C1 segment of cervical spinal cord (tissue), 14 donors: ENCODE measurements at regions not wholly inside any gene's neighbourhood (a gene's known extent, or its start where the extent isn't known, plus 50 kb on each side); places are given as distances from the start of the nearest gene placed in this dataset.
"Not testable (repeated sequence)": the region's sequence is repeated elsewhere in the genome, so short reads cannot be mapped to it uniquely, and the experiment has no call there.

ENCODE experiments used
- DNase-seq, 14 donors: peaks; one replicate each; lab custom pipeline; 2025; lab: John Stamatoyannopoulos, UW

GRCh38 chr1:119251751-119252150 lies 111.3 kb upstream of the WARS2 start:
- DNase-seq = no peak

GRCh38 chr1:119253366-119253765 lies 112.9 kb upstream of the WARS2 start:
- DNase-seq = no peak

GRCh38 chr1:119254067-119254720 lies 113.7 kb upstream of the WARS2 start:
- no peak for DNase-seq

- not testable (repeated sequence) for DNase-seq
Measured at GRCh38 chr1:119256089-119256488, 112.5 kb upstream of the HAO2 start.

- no peak for DNase-seq
Measured at GRCh38 chr1:119260506-119260905, 108.1 kb upstream of the HAO2 start.

- DNase-seq = no peak
Measured at GRCh38 chr1:119266386-119266785, 102.2 kb upstream of the HAO2 start.

GRCh38 chr1:119266858-119267257 lies 101.7 kb upstream of the HAO2 start:
- no peak for DNase-seq

- not testable (repeated sequence) for DNase-seq
Measured at GRCh38 chr1:119267288-119267687, 101.3 kb upstream of the HAO2 start.

- DNase-seq = no peak
Measured at GRCh38 chr1:119268879-119269278, 99.7 kb upstream of the HAO2 start.

GRCh38 chr1:119275145-119276134 lies 93.1 kb upstream of the HAO2 start:
- peak in 2 of 14 donors; percentile 2 for DNase-seq

GRCh38 chr1:119276558-119276957 lies 92.0 kb upstream of the HAO2 start:
- no peak for DNase-seq

- DNase-seq = no peak
Measured at GRCh38 chr1:119279456-119280381, 88.9 kb upstream of the HAO2 start.

GRCh38 chr1:119285482-119285881 lies 83.1 kb upstream of the HAO2 start:
- DNase-seq = no peak

GRCh38 chr1:119286587-119287181 lies 81.9 kb upstream of the HAO2 start:
- peak in 2 of 14 donors; percentile 3 to 8 for DNase-seq

- no peak for DNase-seq
Measured at GRCh38 chr1:119288751-119289150, 79.8 kb upstream of the HAO2 start.

- DNase-seq = no peak
Measured at GRCh38 chr1:119290297-119290696, 78.3 kb upstream of the HAO2 start.

- no peak for DNase-seq
Measured at GRCh38 chr1:119291611-119292206, 76.9 kb upstream of the HAO2 start.

GRCh38 chr1:119293797-119294196 lies 74.8 kb upstream of the HAO2 start:
- DNase-seq = no peak

- no peak for DNase-seq
Measured at GRCh38 chr1:119294199-119294598, 74.4 kb upstream of the HAO2 start.

GRCh38 chr1:119294722-119295121 lies 73.9 kb upstream of the HAO2 start:
- no peak for DNase-seq
